HL-60 (cell line): ENCODE measurements at regions not wholly inside any gene's neighbourhood (a gene's known extent, or its start where the extent isn't known, plus 50 kb on each side); places are given as distances from the start of the nearest gene placed in this dataset.

ENCODE experiments used
- TF ChIP-seq, protein P1 (sequence below): IDR thresholded peaks from one replicate; pipeline ENCODE4 v1.5.1; 2011; ENCODE audit warnings: low read length, control low read depth, inconsistent platforms; ENCODE audit not compliant: insufficient read depth
- TF ChIP-seq, protein P2 (sequence below): IDR thresholded peaks from 2 replicates; pipeline ENCODE4 v1.6.1; 2012; ENCODE audit warnings: low read depth; ENCODE audit not compliant: insufficient replicate concordance

DNA sequence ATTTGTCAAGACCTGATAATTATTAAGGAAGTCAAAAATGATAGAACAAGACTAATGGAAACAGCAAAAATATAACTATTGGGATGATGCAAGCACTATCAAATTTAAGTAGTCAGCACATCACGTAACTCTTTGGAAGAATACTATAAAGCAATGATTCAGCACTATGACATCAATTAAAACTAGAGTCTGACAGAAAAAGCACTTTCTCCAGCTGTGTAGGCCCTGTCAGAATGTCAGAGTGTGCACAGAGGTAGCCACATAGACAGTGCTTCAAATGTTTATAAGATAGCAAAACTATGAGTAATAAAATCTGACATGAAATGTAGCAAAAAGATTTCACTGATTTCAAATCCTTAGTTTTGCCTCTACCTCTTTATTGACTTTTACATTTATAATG, 1226.6 kb upstream of the ADGRL3 start:
- TF ChIP-seq, protein P1, sequence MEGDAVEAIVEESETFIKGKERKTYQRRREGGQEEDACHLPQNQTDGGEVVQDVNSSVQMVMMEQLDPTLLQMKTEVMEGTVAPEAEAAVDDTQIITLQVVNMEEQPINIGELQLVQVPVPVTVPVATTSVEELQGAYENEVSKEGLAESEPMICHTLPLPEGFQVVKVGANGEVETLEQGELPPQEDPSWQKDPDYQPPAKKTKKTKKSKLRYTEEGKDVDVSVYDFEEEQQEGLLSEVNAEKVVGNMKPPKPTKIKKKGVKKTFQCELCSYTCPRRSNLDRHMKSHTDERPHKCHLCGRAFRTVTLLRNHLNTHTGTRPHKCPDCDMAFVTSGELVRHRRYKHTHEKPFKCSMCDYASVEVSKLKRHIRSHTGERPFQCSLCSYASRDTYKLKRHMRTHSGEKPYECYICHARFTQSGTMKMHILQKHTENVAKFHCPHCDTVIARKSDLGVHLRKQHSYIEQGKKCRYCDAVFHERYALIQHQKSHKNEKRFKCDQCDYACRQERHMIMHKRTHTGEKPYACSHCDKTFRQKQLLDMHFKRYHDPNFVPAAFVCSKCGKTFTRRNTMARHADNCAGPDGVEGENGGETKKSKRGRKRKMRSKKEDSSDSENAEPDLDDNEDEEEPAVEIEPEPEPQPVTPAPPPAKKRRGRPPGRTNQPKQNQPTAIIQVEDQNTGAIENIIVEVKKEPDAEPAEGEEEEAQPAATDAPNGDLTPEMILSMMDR = no peak
- TF ChIP-seq, protein P2, sequence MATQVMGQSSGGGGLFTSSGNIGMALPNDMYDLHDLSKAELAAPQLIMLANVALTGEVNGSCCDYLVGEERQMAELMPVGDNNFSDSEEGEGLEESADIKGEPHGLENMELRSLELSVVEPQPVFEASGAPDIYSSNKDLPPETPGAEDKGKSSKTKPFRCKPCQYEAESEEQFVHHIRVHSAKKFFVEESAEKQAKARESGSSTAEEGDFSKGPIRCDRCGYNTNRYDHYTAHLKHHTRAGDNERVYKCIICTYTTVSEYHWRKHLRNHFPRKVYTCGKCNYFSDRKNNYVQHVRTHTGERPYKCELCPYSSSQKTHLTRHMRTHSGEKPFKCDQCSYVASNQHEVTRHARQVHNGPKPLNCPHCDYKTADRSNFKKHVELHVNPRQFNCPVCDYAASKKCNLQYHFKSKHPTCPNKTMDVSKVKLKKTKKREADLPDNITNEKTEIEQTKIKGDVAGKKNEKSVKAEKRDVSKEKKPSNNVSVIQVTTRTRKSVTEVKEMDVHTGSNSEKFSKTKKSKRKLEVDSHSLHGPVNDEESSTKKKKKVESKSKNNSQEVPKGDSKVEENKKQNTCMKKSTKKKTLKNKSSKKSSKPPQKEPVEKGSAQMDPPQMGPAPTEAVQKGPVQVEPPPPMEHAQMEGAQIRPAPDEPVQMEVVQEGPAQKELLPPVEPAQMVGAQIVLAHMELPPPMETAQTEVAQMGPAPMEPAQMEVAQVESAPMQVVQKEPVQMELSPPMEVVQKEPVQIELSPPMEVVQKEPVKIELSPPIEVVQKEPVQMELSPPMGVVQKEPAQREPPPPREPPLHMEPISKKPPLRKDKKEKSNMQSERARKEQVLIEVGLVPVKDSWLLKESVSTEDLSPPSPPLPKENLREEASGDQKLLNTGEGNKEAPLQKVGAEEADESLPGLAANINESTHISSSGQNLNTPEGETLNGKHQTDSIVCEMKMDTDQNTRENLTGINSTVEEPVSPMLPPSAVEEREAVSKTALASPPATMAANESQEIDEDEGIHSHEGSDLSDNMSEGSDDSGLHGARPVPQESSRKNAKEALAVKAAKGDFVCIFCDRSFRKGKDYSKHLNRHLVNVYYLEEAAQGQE = no peak
